ENCODE measurements at regions not wholly inside any gene's neighbourhood (a gene's known extent, or its start where the extent isn't known, plus 50 kb on each side); places are given as distances from the start of the nearest gene placed in this dataset.

- no peaks in the 10 kb centered on the region for H4K20me1 ChIP-seq (ENCODE audit: low read length)
- no peak overlapping the region for H3K4me3 ChIP-seq (ENCODE audit: low read length)
- no peak overlapping the region for H3K9ac ChIP-seq (ENCODE audit: low read length)
- no peak overlapping the region for H3K27ac ChIP-seq (ENCODE audit: low read length)
- DNase-seq: no peak
- TF ChIP-seq CTCF (conservative IDR thresholded peaks at IDR 0.05; ENCODE audit: low read depth, low read length) (no peak), EZH2 (IDR thresholded peaks at IDR 0.05; ENCODE audit: low read length, unreplicated experiment) (no peak), EZH2phosphoT487 (IDR thresholded peaks at IDR 0.05; ENCODE audit: borderline replicate concordance, low read length) (no peak)
- H3K36me3 ChIP-seq (ENCODE audit: low read depth, low read length): no peaks in the 10 kb centered on the region
- H3F3A ChIP-seq (ENCODE audit: low read length, unreplicated experiment): no peaks in the 10 kb centered on the region
- no peaks in the 10 kb centered on the region for H3K27me3 ChIP-seq (ENCODE audit: low read length)
- BruUV-seq (replicated peaks): no TSS peak
- H3K4me1 ChIP-seq (ENCODE audit: insufficient read depth, low read length): no peaks in the 10 kb centered on the region
- H3K9me2 ChIP-seq (replicated peaks; ENCODE audit: low read length): no peaks in the 10 kb centered on the region
- intact Hi-C loops (cut with micrococcal nuclease): no loop called here
- H3K79me2 ChIP-seq (ENCODE audit: low read length): no peaks in the 10 kb centered on the region
- no peak for ATAC-seq
- H3K4me2 ChIP-seq (ENCODE audit: low read length): no peak overlapping the region
- H3K9me3 ChIP-seq (ENCODE audit: low read length): no peaks in the 10 kb centered on the region
- POLR2A ChIA-PET (ENCODE audit: unreplicated experiment): no interaction called here
- H2AFZ ChIP-seq (ENCODE audit: low read length): no peak overlapping the region
- CTCF ChIA-PET: no interaction called here
Measured at GRCh38 chr2:48098539-48098938, 192.2 kb upstream of the FBXO11 start.

GRCh38 chr2:48104418-48104817, 198.1 kb upstream of the FBXO11 start:
- no peak overlapping the region for H3K4me3 ChIP-seq (ENCODE audit: low read length)
- H3K9me3 ChIP-seq (ENCODE audit: low read length): no peaks in the 10 kb centered on the region
- no peaks in the 10 kb centered on the region for H3K79me2 ChIP-seq (ENCODE audit: low read length)
- TF ChIP-seq EZH2phosphoT487 (IDR thresholded peaks at IDR 0.05; ENCODE audit: borderline replicate concordance, low read length) (no peak), CTCF (conservative IDR thresholded peaks at IDR 0.05; ENCODE audit: low read depth, low read length) (no peak), EZH2 (IDR thresholded peaks at IDR 0.05; ENCODE audit: low read length, unreplicated experiment) (no peak)
- no peak overlapping the region for H3K9ac ChIP-seq (ENCODE audit: low read length)
- POLR2A ChIA-PET (ENCODE audit: unreplicated experiment): no interaction called here
- no peak overlapping the region for H2AFZ ChIP-seq (ENCODE audit: low read length)
- peaks cover 5% of the 10 kb centered on the region for H3F3A ChIP-seq (ENCODE audit: low read length, unreplicated experiment)
- CTCF ChIA-PET: no interaction called here
- H3K27me3 ChIP-seq (ENCODE audit: low read length): no peaks in the 10 kb centered on the region
- no peaks in the 10 kb centered on the region for H3K9me2 ChIP-seq (replicated peaks; ENCODE audit: low read length)
- no peak for DNase-seq
- H3K36me3 ChIP-seq (ENCODE audit: low read depth, low read length): no peaks in the 10 kb centered on the region
- peaks cover 32% of the 10 kb centered on the region for H3K4me1 ChIP-seq (ENCODE audit: insufficient read depth, low read length)
- no peak for ATAC-seq
- no peaks in the 10 kb centered on the region for H4K20me1 ChIP-seq (ENCODE audit: low read length)
- intact Hi-C loops (cut with micrococcal nuclease): no loop called here
- H3K4me2 ChIP-seq (ENCODE audit: low read length): no peak overlapping the region
- H3K27ac ChIP-seq (ENCODE audit: low read length): no peak overlapping the region
- no TSS peak for BruUV-seq (replicated peaks)

- H3K4me1 ChIP-seq (ENCODE audit: insufficient read depth, low read length): peaks cover 46% of the 10 kb centered on the region
- H3K4me2 ChIP-seq (ENCODE audit: low read length): peak overlapping the region; percentile 57; the same call in 1 of the 2 replicates
- H3K9me2 ChIP-seq (replicated peaks; ENCODE audit: low read length): no peaks in the 10 kb centered on the region
- peak overlapping the region; percentile 70 for H2AFZ ChIP-seq (ENCODE audit: low read length)
- POLR2A ChIA-PET (ENCODE audit: unreplicated experiment): no interaction called here
- no peak overlapping the region for H3K4me3 ChIP-seq (ENCODE audit: low read length)
- no peak overlapping the region for H3K9ac ChIP-seq (ENCODE audit: low read length)
- no peaks in the 10 kb centered on the region for H4K20me1 ChIP-seq (ENCODE audit: low read length)
- intact Hi-C loops (cut with micrococcal nuclease): loop anchor here (1.0 to 2.0 kb wide), 4 partner anchors 200 to 323 kb away; partner anchors contain the start of genes FBXO11 and MSH6
- H3K27ac ChIP-seq (ENCODE audit: low read length): no peak overlapping the region
- H3K79me2 ChIP-seq (ENCODE audit: low read length): no peaks in the 10 kb centered on the region
- TF ChIP-seq EZH2 (IDR thresholded peaks at IDR 0.05; ENCODE audit: low read length, unreplicated experiment): no peak
- no peak for TF ChIP-seq EZH2phosphoT487 (IDR thresholded peaks at IDR 0.05; ENCODE audit: borderline replicate concordance, low read length)
- TF ChIP-seq CTCF (conservative IDR thresholded peaks at IDR 0.05; ENCODE audit: low read depth, low read length): no peak
- ATAC-seq (no peak), DNase-seq (no peak)
- H3F3A ChIP-seq (ENCODE audit: low read length, unreplicated experiment): peaks cover 5% of the 10 kb centered on the region
- H3K9me3 ChIP-seq (ENCODE audit: low read length): no peaks in the 10 kb centered on the region
- no TSS peak for BruUV-seq (replicated peaks)
- H3K36me3 ChIP-seq (ENCODE audit: low read depth, low read length): no peaks in the 10 kb centered on the region
- CTCF ChIA-PET: no interaction called here
- H3K27me3 ChIP-seq (ENCODE audit: low read length): no peaks in the 10 kb centered on the region
Measured at GRCh38 chr2:48105848-48106247, 199.6 kb upstream of the FBXO11 start.

Data from PC-3 (cell line).